Stimulated activated CD8-positive, alpha-beta memory T cell treated with anti-CD3 and anti-CD28 coated beads, Interleukin-12 subunit alpha, Interleukin-12 subunit beta, amount 100 ng/mL, for 24 hours (primary cell): ENCODE measurements at regions not wholly inside any gene's neighbourhood (a gene's known extent, or its start where the extent isn't known, plus 50 kb on each side); places are given as distances from the start of the nearest gene placed in this dataset.

Source experiments
- DNase-seq: peaks from one replicate; pipeline ENCODE4 v3.0.0-alpha.2; 2020; ENCODE audit errors: extremely low read depth

- DNase-seq: no peak
These were observed 318.6 kb downstream of the PMP22 start for GRCh38 chr17:14946481-14946880.

GRCh38 chr17:14942526-14943190 lies 322.5 kb downstream of the PMP22 start:
- no peak for DNase-seq

GRCh38 chr17:14940938-14941265 lies 324.2 kb downstream of the PMP22 start:
- DNase-seq: no peak

- no peak for DNase-seq
These were observed 324.8 kb downstream of the PMP22 start for GRCh38 chr17:14940108-14940937.

GRCh38 chr17:14935845-14936485 lies 329.2 kb downstream of the PMP22 start:
- no peak for DNase-seq

- DNase-seq: no peak
These were observed 329.8 kb downstream of the PMP22 start for GRCh38 chr17:14935139-14935841.

- no peak for DNase-seq
These were observed 331.4 kb downstream of the PMP22 start for GRCh38 chr17:14933676-14934075.

GRCh38 chr17:14926526-14927122 lies 338.5 kb downstream of the PMP22 start:
- peak; percentile 7 for DNase-seq

GRCh38 chr17:14926073-14926472 lies 339.1 kb downstream of the PMP22 start:
- DNase-seq: no peak

GRCh38 chr17:14925498-14925897 lies 339.6 kb downstream of the PMP22 start:
- no peak for DNase-seq

GRCh38 chr17:14923981-14924380 lies 341.1 kb downstream of the PMP22 start:
- no peak for DNase-seq

GRCh38 chr17:14922411-14922810 lies 342.7 kb downstream of the PMP22 start:
- no peak for DNase-seq

- DNase-seq: no peak
These were observed 343.2 kb downstream of the PMP22 start for GRCh38 chr17:14921936-14922335.

GRCh38 chr17:14919631-14920213 lies 345.4 kb downstream of the PMP22 start:
- DNase-seq: no peak

- no peak for DNase-seq
These were observed 346.0 kb downstream of the PMP22 start for GRCh38 chr17:14919094-14919493.

GRCh38 chr17:14918540-14918939 lies 346.6 kb downstream of the PMP22 start:
- no peak for DNase-seq

GRCh38 chr17:14910916-14911315 lies 354.2 kb downstream of the PMP22 start:
- no peak for DNase-seq

- DNase-seq: no peak
These were observed 360.7 kb downstream of the PMP22 start for GRCh38 chr17:14904386-14904785.

- DNase-seq: no peak
These were observed 361.3 kb downstream of the PMP22 start for GRCh38 chr17:14903854-14904253.

- DNase-seq: no peak
These were observed 362.3 kb downstream of the PMP22 start for GRCh38 chr17:14902803-14903202.

GRCh38 chr17:14902297-14902696 lies 362.8 kb downstream of the PMP22 start:
- no peak for DNase-seq

- no peak for DNase-seq
These were observed 363.8 kb downstream of the PMP22 start for GRCh38 chr17:14901376-14901775.
